HCT116 (cell line): ENCODE measurements at regions not wholly inside any gene's neighbourhood (a gene's known extent, or its start where the extent isn't known, plus 50 kb on each side); places are given as distances from the start of the nearest gene placed in this dataset.

Experiments used
- CEBPB ChIP-seq: IDR thresholded peaks from 2 replicates; pipeline ENCODE4 v1.6.1; 2012; ENCODE audit warnings: low read depth
- EGR1 ChIP-seq: IDR thresholded peaks from 2 replicates; pipeline ENCODE4 v1.6.1; 2012; ENCODE audit warnings: low read depth
- EZH2 ChIP-seq: fragments of 200-600 bp; sonication (generic); IDR thresholded peaks from 2 replicates; pipeline ENCODE4 v1.6.1; 2017; ENCODE audit warnings: antibody characterized with exemption, mixed run types
- EZH2phosphoT487 ChIP-seq: fragments of 200-600 bp; IDR thresholded peaks from 2 replicates; pipeline ENCODE4 v1.6.1; 2018; ENCODE audit warnings: antibody characterized with exemption, borderline replicate concordance
- FOSL1 ChIP-seq: IDR thresholded peaks from 2 replicates; pipeline ENCODE4 v1.6.1; 2012; ENCODE audit warnings: low read depth
- POLR2A ChIP-seq: IDR thresholded peaks from 2 replicates; pipeline ENCODE4 v1.7.0; 2011; ENCODE audit warnings: borderline replicate concordance; ENCODE audit not compliant: insufficient read depth, insufficient read length; ENCODE audit errors: extremely low read depth
- POLR2AphosphoS5 ChIP-seq: IDR thresholded peaks from 2 replicates; pipeline ENCODE4 v1.6.1; 2011; ENCODE audit warnings: mild to moderate bottlenecking, low read depth, low read length, moderate library complexity
- RAD21 ChIP-seq: IDR thresholded peaks from 2 replicates; pipeline ENCODE4 v1.6.1; 2012; ENCODE audit warnings: low read depth, mild to moderate bottlenecking
- SIN3A ChIP-seq: IDR thresholded peaks from 2 replicates; pipeline ENCODE4 v1.6.1; 2012; ENCODE audit warnings: low read depth
- SP1 ChIP-seq: IDR thresholded peaks from 2 replicates; pipeline ENCODE4 v1.6.1; 2012; ENCODE audit warnings: low read depth
- SRF ChIP-seq: IDR thresholded peaks from 2 replicates; pipeline ENCODE4 v1.6.1; 2012; ENCODE audit warnings: low read depth
- YY1 ChIP-seq: IDR thresholded peaks from 2 replicates; pipeline ENCODE4 v1.6.1; 2011; ENCODE audit warnings: low read length, low read depth, moderate library complexity, mild to moderate bottlenecking; ENCODE audit not compliant: insufficient replicate concordance; ENCODE audit errors: extremely low read depth
- TF ChIP-seq, protein P1 (sequence below), 3 experiments: fragments of 200-600 bp in 1 of 3; sonication (generic) in 1 of 3; IDR thresholded peaks in 2 of 3; conservative IDR thresholded peaks in 1 of 3; 2 replicates each; pipeline ENCODE4 v1.5.1; 2012 to 2017; ENCODE audit warnings: low read depth in 2 of 3, low read length in 2 of 3, antibody characterized with exemption in 1 of 3, borderline replicate concordance in 1 of 3, control low read depth in 1 of 3, mild to moderate bottlenecking in 1 of 3, mixed read lengths in 1 of 3, mixed run types in 1 of 3, moderate library complexity in 1 of 3; ENCODE audit not compliant: insufficient read depth in 1 of 3
- TF ChIP-seq, protein P2 (sequence below): IDR thresholded peaks from 2 replicates; pipeline ENCODE4 v1.6.1; 2012; ENCODE audit warnings: low read depth

DNA sequence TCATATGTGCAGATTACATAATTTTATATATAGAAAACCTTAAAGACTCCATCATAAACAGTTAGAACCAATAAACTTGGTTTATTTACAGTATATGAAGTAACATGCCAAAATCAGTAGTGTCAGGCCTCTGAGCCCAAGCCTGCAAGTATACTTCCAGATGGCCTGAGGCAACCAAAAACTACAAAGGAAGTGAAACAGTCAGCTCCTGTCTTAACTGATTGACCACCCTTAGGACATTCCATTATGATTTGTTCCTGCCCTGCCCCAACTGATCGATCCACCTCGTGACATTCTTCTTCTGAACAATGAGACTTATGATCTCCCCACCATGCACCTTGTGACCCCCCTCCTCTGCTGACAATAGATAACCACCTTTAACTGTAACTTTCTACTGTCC is 630.3 kb downstream of the AMY1C start:
- TF ChIP-seq, protein P1, sequence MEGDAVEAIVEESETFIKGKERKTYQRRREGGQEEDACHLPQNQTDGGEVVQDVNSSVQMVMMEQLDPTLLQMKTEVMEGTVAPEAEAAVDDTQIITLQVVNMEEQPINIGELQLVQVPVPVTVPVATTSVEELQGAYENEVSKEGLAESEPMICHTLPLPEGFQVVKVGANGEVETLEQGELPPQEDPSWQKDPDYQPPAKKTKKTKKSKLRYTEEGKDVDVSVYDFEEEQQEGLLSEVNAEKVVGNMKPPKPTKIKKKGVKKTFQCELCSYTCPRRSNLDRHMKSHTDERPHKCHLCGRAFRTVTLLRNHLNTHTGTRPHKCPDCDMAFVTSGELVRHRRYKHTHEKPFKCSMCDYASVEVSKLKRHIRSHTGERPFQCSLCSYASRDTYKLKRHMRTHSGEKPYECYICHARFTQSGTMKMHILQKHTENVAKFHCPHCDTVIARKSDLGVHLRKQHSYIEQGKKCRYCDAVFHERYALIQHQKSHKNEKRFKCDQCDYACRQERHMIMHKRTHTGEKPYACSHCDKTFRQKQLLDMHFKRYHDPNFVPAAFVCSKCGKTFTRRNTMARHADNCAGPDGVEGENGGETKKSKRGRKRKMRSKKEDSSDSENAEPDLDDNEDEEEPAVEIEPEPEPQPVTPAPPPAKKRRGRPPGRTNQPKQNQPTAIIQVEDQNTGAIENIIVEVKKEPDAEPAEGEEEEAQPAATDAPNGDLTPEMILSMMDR (IDR thresholded peaks at IDR 0.05 in 2 of 3, conservative IDR thresholded peaks at IDR 0.05 in 1 of 3; ENCODE audit: borderline replicate concordance in 1 of 3, insufficient read depth in 1 of 3, low read depth in 2 of 3, low read length in 2 of 3): no peak
- no peak for TF ChIP-seq EZH2
- TF ChIP-seq YY1: no peak
- no peak for TF ChIP-seq SIN3A
- no peak for TF ChIP-seq EGR1
- TF ChIP-seq CEBPB: no peak
- no peak for TF ChIP-seq POLR2AphosphoS5
- TF ChIP-seq SP1: no peak
- TF ChIP-seq POLR2A: no peak
- no peak for TF ChIP-seq SRF
- TF ChIP-seq FOSL1: no peak
- TF ChIP-seq, protein P2, sequence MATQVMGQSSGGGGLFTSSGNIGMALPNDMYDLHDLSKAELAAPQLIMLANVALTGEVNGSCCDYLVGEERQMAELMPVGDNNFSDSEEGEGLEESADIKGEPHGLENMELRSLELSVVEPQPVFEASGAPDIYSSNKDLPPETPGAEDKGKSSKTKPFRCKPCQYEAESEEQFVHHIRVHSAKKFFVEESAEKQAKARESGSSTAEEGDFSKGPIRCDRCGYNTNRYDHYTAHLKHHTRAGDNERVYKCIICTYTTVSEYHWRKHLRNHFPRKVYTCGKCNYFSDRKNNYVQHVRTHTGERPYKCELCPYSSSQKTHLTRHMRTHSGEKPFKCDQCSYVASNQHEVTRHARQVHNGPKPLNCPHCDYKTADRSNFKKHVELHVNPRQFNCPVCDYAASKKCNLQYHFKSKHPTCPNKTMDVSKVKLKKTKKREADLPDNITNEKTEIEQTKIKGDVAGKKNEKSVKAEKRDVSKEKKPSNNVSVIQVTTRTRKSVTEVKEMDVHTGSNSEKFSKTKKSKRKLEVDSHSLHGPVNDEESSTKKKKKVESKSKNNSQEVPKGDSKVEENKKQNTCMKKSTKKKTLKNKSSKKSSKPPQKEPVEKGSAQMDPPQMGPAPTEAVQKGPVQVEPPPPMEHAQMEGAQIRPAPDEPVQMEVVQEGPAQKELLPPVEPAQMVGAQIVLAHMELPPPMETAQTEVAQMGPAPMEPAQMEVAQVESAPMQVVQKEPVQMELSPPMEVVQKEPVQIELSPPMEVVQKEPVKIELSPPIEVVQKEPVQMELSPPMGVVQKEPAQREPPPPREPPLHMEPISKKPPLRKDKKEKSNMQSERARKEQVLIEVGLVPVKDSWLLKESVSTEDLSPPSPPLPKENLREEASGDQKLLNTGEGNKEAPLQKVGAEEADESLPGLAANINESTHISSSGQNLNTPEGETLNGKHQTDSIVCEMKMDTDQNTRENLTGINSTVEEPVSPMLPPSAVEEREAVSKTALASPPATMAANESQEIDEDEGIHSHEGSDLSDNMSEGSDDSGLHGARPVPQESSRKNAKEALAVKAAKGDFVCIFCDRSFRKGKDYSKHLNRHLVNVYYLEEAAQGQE: no peak
- no peak for TF ChIP-seq RAD21
- TF ChIP-seq EZH2phosphoT487: no peak
